GM12878 (cell line): ENCODE measurements at regions not wholly inside any gene's neighbourhood (a gene's known extent, or its start where the extent isn't known, plus 50 kb on each side); places are given as distances from the start of the nearest gene placed in this dataset.

Experiments used
- ATAC-seq: fragments of 200-7000 bp; cut with Tn5 transposase; 3 replicates; pipeline ENCODE4 v1.9.1; 2020; ENCODE audit warnings: mild to moderate bottlenecking, moderate library complexity
- BruUV-seq: library from RNA; stranded (reverse); fragments of 400-500 nt; replicated peaks from 2 replicates; lab custom pipeline; 2021; lab: Mats Ljungman, UMichigan
- CTCF ChIA-PET: fragments of 300-600 bp; sonication (Branson Sonifier 250); formaldehyde crosslinking; extraction: SDS; loops from one replicate; lab custom pipeline; 2021; ENCODE audit warnings: inconsistent platforms; lab: Yijun Ruan, JAX
- POLR2A ChIA-PET: fragments of 350-600 bp; formaldehyde crosslinking; extraction: SDS; loops from one replicate; lab custom pipeline; 2021; ENCODE audit warnings: inconsistent platforms; lab: Charles Lee
- RAD21 ChIA-PET: fragments of 300-600 bp; sonication (Branson Sonifier 250); formaldehyde crosslinking; loops from one replicate; lab custom pipeline; 2023; ENCODE audit warnings: antibody characterized with exemption; ENCODE audit not compliant: unreplicated experiment; lab: Charles Lee
- SMC1A ChIA-PET: fragments of 300-600 bp; sonication (Branson Sonifier 250); formaldehyde crosslinking; loops from one replicate; lab custom pipeline; 2023; ENCODE audit not compliant: unreplicated experiment, uncharacterized antibody; lab: Charles Lee
- DNase-seq: peaks from one replicate; pipeline ENCODE4 v3.0.0-alpha.2; 2011; ENCODE audit warnings: low read depth, low spot score
- FAIRE-seq: peaks from 3 replicates; lab custom pipeline; 2011; peaks lifted over from hg19 to GRCh38; lab: Jason Lieb, UNC
- H2AFZ ChIP-seq: 2 replicates; pipeline ENCODE4 v1.6.0; 2011; ENCODE audit warnings: low read depth, low read length, control low read depth; ENCODE audit not compliant: control insufficient read depth
- H3K27ac ChIP-seq: 2 replicates; pipeline ENCODE4 v1.5.1; 2011; ENCODE audit warnings: control low read depth; ENCODE audit not compliant: control insufficient read depth, insufficient read depth
- H3K27me3 ChIP-seq, 2 experiments: replicated peaks in 1 of 2; 2 replicates each; pipeline versions ENCODE4 v1.6.0 to v1.6.1; 2011; ENCODE audit warnings: low read length in 1 of 2; ENCODE audit not compliant: control insufficient read depth in 2 of 2, insufficient read depth in 2 of 2
- H3K36me3 ChIP-seq, 2 experiments: 2 replicates each; pipeline ENCODE4 v1.5.1; 2011; ENCODE audit warnings: low read length in 1 of 2; ENCODE audit not compliant: control insufficient read depth in 2 of 2, insufficient read depth in 2 of 2
- H3K4me1 ChIP-seq: 2 replicates; pipeline ENCODE4 v1.6.1; 2011; ENCODE audit warnings: mild to moderate bottlenecking, low read length, moderate library complexity, mixed read lengths; ENCODE audit not compliant: control insufficient read depth, insufficient read depth
- H3K4me2 ChIP-seq: 2 replicates; pipeline ENCODE4 v1.6.0; 2011; ENCODE audit warnings: control low read depth; ENCODE audit not compliant: control insufficient read depth, insufficient read depth
- H3K4me3 ChIP-seq: fragments of 200-600 bp; sonication (generic); 2 replicates; pipeline ENCODE4 v1.5.1; 2016
- H3K79me2 ChIP-seq: 2 replicates; pipeline ENCODE4 v1.6.0; 2011; ENCODE audit warnings: low read length; ENCODE audit not compliant: control insufficient read depth, insufficient read depth
- H3K9ac ChIP-seq: 2 replicates; pipeline ENCODE4 v1.8.0; 2011; ENCODE audit warnings: low read length, control low read depth, mixed read lengths; ENCODE audit not compliant: control insufficient read depth, insufficient read depth
- H3K9me3 ChIP-seq: replicated peaks from 3 replicates; pipeline ENCODE4 v1.5.1; 2011; ENCODE audit warnings: mild to moderate bottlenecking, low read length; ENCODE audit not compliant: control insufficient read depth, insufficient read depth
- H4K20me1 ChIP-seq: 2 replicates; pipeline ENCODE4 v1.6.0; 2011; ENCODE audit not compliant: control insufficient read depth, insufficient read depth
- BACH1 ChIP-seq: fragments of 450-650 bp; IDR thresholded peaks from 2 replicates; pipeline ENCODE4 v1.6.1; 2017; ENCODE audit warnings: mild to moderate bottlenecking, borderline replicate concordance
- BCL11A ChIP-seq: IDR thresholded peaks from 2 replicates; pipeline ENCODE4 v1.6.1; 2011; ENCODE audit warnings: low read depth, low read length
- CBFB ChIP-seq: IDR thresholded peaks from 2 replicates; pipeline ENCODE4 v1.6.1; 2016; ENCODE audit warnings: antibody characterized with exemption, low read depth
- IRF5 ChIP-seq: fragments of 450-650 bp; IDR thresholded peaks from 2 replicates; pipeline ENCODE4 v1.6.1; 2017; ENCODE audit warnings: borderline replicate concordance
- MTA2 ChIP-seq: fragments of 450-650 bp; IDR thresholded peaks from 2 replicates; pipeline ENCODE4 v1.6.1; 2016; ENCODE audit warnings: low read depth, mild to moderate bottlenecking, moderate library complexity
- MYB ChIP-seq: fragments of 150-350 bp; IDR thresholded peaks from 2 replicates; pipeline ENCODE4 v1.6.1; 2014; ENCODE audit warnings: mild to moderate bottlenecking, low read depth, low read length, borderline replicate concordance
- NR2F1 ChIP-seq: fragments of 450-650 bp; conservative IDR thresholded peaks from 2 replicates; pipeline ENCODE4 v1.6.1; 2017; ENCODE audit warnings: mild to moderate bottlenecking
- SREBF2 ChIP-seq: IDR thresholded peaks from 2 replicates; pipeline ENCODE4 v1.6.1; 2012; ENCODE audit warnings: mild to moderate bottlenecking, low read length
- TARDBP ChIP-seq: IDR thresholded peaks from 2 replicates; pipeline ENCODE4 v1.6.1; 2016; ENCODE audit warnings: borderline replicate concordance
- TBL1XR1 ChIP-seq: IDR thresholded peaks from 2 replicates; pipeline ENCODE4 v1.6.1; 2012; ENCODE audit warnings: low read depth, low read length, improper control_type of control experiment
- WRNIP1 ChIP-seq: IDR thresholded peaks from 2 replicates; pipeline ENCODE4 v1.6.1; 2011; ENCODE audit warnings: low read depth, low read length, improper control_type of control experiment, borderline replicate concordance
- ZNF24 ChIP-seq: fragments of 450-650 bp; IDR thresholded peaks from 2 replicates; pipeline ENCODE4 v1.6.1; 2017; ENCODE audit warnings: antibody characterized with exemption, mild to moderate bottlenecking
- WGBS: methylation state at CpG from one replicate; pipeline ENCODE4 v1.1.6; 2016; ENCODE audit warnings: low lambda C conversion rate; ENCODE audit not compliant: insufficient replicate concordance, insufficient coverage; ENCODE audit errors: missing lambda C conversion rate; 5-methylcytosine and 5-hydroxymethylcytosine counted together
- in situ Hi-C: fragments of 300-500 bp; cut with MboI; formaldehyde crosslinking; loops from 9 replicates; pipeline ENCODE4 v1.14.3; 2018; ENCODE audit warnings: mixed read lengths
- intact Hi-C: fragments of 100-400 bp; cut with micrococcal nuclease; formaldehyde crosslinking; loops from one replicate; pipeline ENCODE4 v1.14.2; 2022; ENCODE audit not compliant: unreplicated experiment

- Histone ChIP-seq H3K36me3 (no peaks in the 10 kb centered on the region), H3K4me2 (no peak overlapping the region), H3K9me3 (no peaks in the 10 kb centered on the region), H3K4me1 (no peaks in the 10 kb centered on the region), H3K9ac (no peak overlapping the region), H3K4me3 (no peak overlapping the region), H3K27me3 (no peaks in the 10 kb centered on the region), H3K27ac (no peak overlapping the region), H2AFZ (no peak overlapping the region), H3K79me2 (no peaks in the 10 kb centered on the region), H4K20me1 (no peaks in the 10 kb centered on the region)
- ChIA-PET SMC1A (no interaction called here), RAD21 (no interaction called here), CTCF (no interaction called here), POLR2A (no interaction called here)
- DNase-seq, result no peak
- intact Hi-C loops (no loop called here), in situ Hi-C loops (no loop called here)
- FAIRE-seq, result no peak
- BruUV-seq, result no TSS peak
- TF ChIP-seq IRF5 (no peak), BCL11A (no peak), CBFB (no peak), TBL1XR1 (no peak), TARDBP (no peak), MTA2 (no peak), WRNIP1 (no peak), SREBF2 (no peak), MYB (no peak), ZNF24 (no peak), NR2F1 (no peak), BACH1 (no peak)
- WGBS, result 24% methylated on average over 4 of the region's 4 CpGs
- ATAC-seq, result no peak
These were observed 340.0 kb downstream of the SUCLA2 start for GRCh38 chr13:47661076-47661475.
